Stimulated activated naive CD8-positive, alpha-beta T cell treated with anti-CD3 and anti-CD28 coated beads, Interleukin-15, Interleukin-2, amounts not matched to agents 100 ng/mL and 50 ng/mL, for 24 hours (primary cell): ENCODE measurements at regions not wholly inside any gene's neighbourhood (a gene's known extent, or its start where the extent isn't known, plus 50 kb on each side); places are given as distances from the start of the nearest gene placed in this dataset.
"Not testable (repeated sequence)": the region's sequence is repeated elsewhere in the genome, so short reads cannot be mapped to it uniquely, and the experiment has no call there.

Source experiments
- H3K27ac Mint-ChIP-seq: one replicate; pipeline ENCODE4 v1.8.0; 2021; ENCODE audit warnings: mild to moderate bottlenecking, mixed read lengths
- H3K27me3 Mint-ChIP-seq: one replicate; pipeline ENCODE4 v1.8.0; 2021; ENCODE audit warnings: mixed read lengths
- H3K36me3 Mint-ChIP-seq: one replicate; pipeline ENCODE4 v1.8.0; 2021; ENCODE audit warnings: low read depth, mixed read lengths
- H3K4me1 Mint-ChIP-seq: one replicate; pipeline ENCODE4 v1.8.0; 2021; ENCODE audit warnings: low read depth, mixed read lengths
- H3K4me3 Mint-ChIP-seq: one replicate; pipeline ENCODE4 v1.8.0; 2021; ENCODE audit warnings: mild to moderate bottlenecking, mixed read lengths
- H3K9me3 Mint-ChIP-seq: one replicate; pipeline ENCODE4 v1.8.0; 2021; ENCODE audit warnings: mixed read lengths

DNA sequence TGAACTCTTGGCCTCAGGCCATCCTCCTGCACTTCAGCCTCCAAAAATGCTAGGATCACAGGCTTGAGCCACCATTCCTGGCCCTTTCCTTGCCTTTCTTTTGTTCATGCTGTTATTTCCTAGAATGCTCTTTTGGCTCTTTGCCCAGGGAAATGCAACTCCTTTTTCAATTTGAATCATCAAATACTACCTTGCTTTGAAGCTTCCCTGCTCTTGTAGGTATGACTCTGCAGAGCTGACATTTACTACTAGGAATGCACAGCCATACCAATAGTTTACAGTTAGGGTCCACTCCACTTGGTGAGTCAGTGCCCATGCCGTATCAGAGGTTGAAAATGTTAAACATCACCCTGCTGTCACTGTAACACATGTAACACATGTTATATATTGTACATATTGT, 107.0 kb upstream of the CRY1 start:
- no peaks in the 10 kb centered on the region for H3K36me3 Mint-ChIP-seq
- H3K27ac Mint-ChIP-seq: no peak overlapping the region
- H3K4me1 Mint-ChIP-seq: no peaks in the 10 kb centered on the region
- H3K27me3 Mint-ChIP-seq: peaks cover 17% of the 10 kb centered on the region
- H3K9me3 Mint-ChIP-seq: no peaks in the 10 kb centered on the region
- H3K4me3 Mint-ChIP-seq: no peak overlapping the region

DNA sequence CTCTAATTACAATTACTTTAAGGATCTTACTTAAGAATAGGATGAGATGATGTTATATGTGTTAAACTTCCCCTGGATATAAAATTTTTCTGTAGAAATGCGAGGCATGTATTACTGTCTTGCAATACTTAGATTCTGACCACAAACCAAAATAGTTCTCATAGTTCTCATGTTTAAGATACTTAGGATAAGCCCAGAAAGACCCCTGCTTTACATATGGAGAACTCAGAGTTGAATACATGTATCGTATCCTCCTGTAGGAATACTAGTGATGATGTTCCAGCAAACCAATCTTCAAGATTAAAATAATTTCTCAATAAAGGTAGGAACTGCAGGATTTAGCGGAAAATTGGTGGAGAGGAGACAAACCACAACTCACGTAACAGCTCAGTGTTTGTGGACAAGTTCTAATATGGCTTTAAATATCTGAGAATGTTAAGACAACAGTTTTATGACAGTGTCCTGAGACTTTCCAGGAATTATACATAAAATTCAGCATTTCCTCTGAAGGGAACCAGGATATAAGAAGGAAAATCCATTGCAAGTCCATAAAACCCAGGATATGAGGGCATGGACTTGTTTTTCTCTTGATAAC, 114.7 kb upstream of the CRY1 start:
- no peaks in the 10 kb centered on the region for H3K36me3 Mint-ChIP-seq
- H3K4me1 Mint-ChIP-seq: no peaks in the 10 kb centered on the region
- no peak overlapping the region for H3K27ac Mint-ChIP-seq
- H3K4me3 Mint-ChIP-seq: no peak overlapping the region
- H3K27me3 Mint-ChIP-seq: peaks cover 19% of the 10 kb centered on the region
- H3K9me3 Mint-ChIP-seq: no peaks in the 10 kb centered on the region

- peaks cover 19% of the 10 kb centered on the region for H3K27me3 Mint-ChIP-seq
- not testable (repeated sequence) for H3K36me3 Mint-ChIP-seq, H3K27ac Mint-ChIP-seq, H3K9me3 Mint-ChIP-seq, H3K4me1 Mint-ChIP-seq, H3K4me3 Mint-ChIP-seq
Measured at GRCh38 chr12:107209700-107210099, 116.4 kb upstream of the CRY1 start.

DNA sequence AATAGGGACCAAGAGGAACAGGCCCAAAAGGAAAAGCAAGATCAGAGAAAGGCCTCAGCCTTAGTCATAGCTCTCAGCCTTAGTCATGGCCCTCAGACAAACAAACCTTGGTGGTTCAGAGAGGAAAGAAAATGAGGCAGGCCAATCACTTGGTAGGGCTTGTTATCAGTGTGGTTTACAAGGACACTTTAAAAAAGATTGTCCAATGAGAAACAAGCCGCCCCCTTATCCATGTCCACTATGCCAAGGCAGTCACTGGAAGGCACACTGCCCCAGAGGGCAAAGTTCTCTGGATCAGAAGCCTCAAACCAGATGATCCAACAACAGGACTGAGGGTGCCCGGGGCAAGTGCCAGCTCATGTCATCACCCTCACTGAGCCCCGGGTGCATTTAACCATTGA, 121.0 kb upstream of the CRY1 start:
- H3K4me1 Mint-ChIP-seq, H3K36me3 Mint-ChIP-seq, H3K9me3 Mint-ChIP-seq, H3K4me3 Mint-ChIP-seq, H3K27ac Mint-ChIP-seq: not testable (repeated sequence)
- peaks cover 11% of the 10 kb centered on the region for H3K27me3 Mint-ChIP-seq

- not testable (repeated sequence) for H3K9me3 Mint-ChIP-seq, H3K4me3 Mint-ChIP-seq, H3K36me3 Mint-ChIP-seq, H3K4me1 Mint-ChIP-seq, H3K27ac Mint-ChIP-seq
- peaks cover 11% of the 10 kb centered on the region for H3K27me3 Mint-ChIP-seq
Measured at GRCh38 chr12:107216411-107216810, 123.1 kb upstream of the CRY1 start.

- H3K9me3 Mint-ChIP-seq: no peaks in the 10 kb centered on the region
- no peak overlapping the region for H3K27ac Mint-ChIP-seq
- H3K4me1 Mint-ChIP-seq: peaks cover 4% of the 10 kb centered on the region
- peaks cover 16% of the 10 kb centered on the region for H3K27me3 Mint-ChIP-seq
- H3K4me3 Mint-ChIP-seq: no peak overlapping the region
- no peaks in the 10 kb centered on the region for H3K36me3 Mint-ChIP-seq
Measured at GRCh38 chr12:107219301-107219700, 126.0 kb upstream of the CRY1 start.

- Mint-ChIP-seq H3K27ac (no peak overlapping the region), H3K4me3 (no peak overlapping the region), H3K27me3 (peaks cover 16% of the 10 kb centered on the region), H3K36me3 (no peaks in the 10 kb centered on the region), H3K4me1 (peaks cover 4% of the 10 kb centered on the region), H3K9me3 (no peaks in the 10 kb centered on the region)
Measured at GRCh38 chr12:107221913-107222312, 128.6 kb upstream of the CRY1 start.

DNA sequence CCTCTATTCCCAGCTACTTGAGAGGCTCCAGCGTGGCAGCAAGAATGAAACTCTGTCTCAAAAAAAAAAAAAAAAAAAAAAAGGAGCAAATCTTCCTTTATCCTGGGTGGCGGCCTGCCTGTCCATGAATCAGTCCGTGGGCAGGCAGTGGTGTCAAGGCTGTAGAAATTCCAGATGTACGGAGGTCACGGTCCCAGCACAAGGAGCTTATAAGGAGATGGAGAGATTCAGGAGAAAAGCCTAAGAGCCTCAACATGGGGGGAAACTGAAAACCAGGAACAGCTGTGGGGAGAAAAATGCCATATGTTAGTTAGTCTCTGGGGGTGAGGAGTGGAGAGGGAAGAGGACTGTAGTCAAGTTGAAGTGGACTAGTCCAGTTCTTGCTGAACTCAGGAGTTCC, 130.5 kb upstream of the CRY1 start:
- H3K27ac Mint-ChIP-seq: no peak overlapping the region
- H3K9me3 Mint-ChIP-seq: no peaks in the 10 kb centered on the region
- H3K4me1 Mint-ChIP-seq: peaks cover 4% of the 10 kb centered on the region
- no peaks in the 10 kb centered on the region for H3K36me3 Mint-ChIP-seq
- peaks cover 16% of the 10 kb centered on the region for H3K27me3 Mint-ChIP-seq
- no peak overlapping the region for H3K4me3 Mint-ChIP-seq

DNA sequence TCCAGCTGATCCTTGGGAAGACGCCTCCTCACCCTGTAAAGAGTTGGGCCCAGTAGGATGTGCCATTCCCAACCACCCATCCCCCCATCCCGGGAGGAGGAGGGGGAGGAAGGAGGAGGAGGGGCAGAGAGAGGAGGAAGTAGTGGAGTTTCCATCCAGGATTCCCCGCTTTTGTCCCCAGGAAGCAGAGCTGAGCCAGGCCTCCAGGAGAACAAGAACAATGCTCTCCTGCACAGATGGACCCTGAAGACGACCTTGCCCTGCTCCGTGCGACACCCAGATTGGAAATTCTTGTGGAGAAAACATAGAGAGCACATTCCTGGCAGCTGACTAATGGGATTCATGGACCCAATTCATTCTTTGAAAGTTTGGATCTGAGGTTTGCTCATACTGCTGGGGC, 132.3 kb upstream of the CRY1 start:
- Mint-ChIP-seq H3K27me3 (peaks cover 15% of the 10 kb centered on the region), H3K4me1 (peaks cover 4% of the 10 kb centered on the region), H3K4me3 (no peak overlapping the region), H3K36me3 (no peaks in the 10 kb centered on the region), H3K9me3 (no peaks in the 10 kb centered on the region), H3K27ac (no peak overlapping the region)

- no peak overlapping the region for H3K27ac Mint-ChIP-seq
- no peaks in the 10 kb centered on the region for H3K9me3 Mint-ChIP-seq
- H3K27me3 Mint-ChIP-seq: peaks cover 13% of the 10 kb centered on the region
- peaks cover 4% of the 10 kb centered on the region for H3K4me1 Mint-ChIP-seq
- no peak overlapping the region for H3K4me3 Mint-ChIP-seq
- H3K36me3 Mint-ChIP-seq: no peaks in the 10 kb centered on the region
Measured at GRCh38 chr12:107226126-107226525, 132.8 kb upstream of the CRY1 start.

DNA sequence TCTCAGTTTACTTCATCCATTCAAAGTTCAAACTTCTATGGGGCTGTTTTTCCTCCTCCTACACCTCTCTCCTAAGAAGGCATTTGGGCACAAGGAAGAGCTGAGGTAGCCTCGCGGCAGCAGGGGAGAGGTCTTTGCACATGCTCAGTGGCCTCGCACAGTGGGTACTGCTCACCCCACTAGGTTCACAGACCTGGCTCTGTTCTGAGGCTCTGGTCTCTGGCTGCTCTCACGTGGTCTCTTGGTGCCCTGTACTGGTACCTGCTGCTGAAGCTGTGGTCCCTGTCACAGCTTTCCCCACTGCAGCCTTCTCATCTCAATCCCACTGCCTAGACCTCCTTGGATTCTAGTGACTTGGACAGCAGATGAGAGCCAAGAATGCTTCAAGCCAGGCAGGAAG, 134.7 kb upstream of the CRY1 start:
- Mint-ChIP-seq H3K4me1 (no peaks in the 10 kb centered on the region), H3K4me3 (no peak overlapping the region), H3K9me3 (no peaks in the 10 kb centered on the region), H3K27me3 (no peaks in the 10 kb centered on the region), H3K27ac (no peak overlapping the region), H3K36me3 (no peaks in the 10 kb centered on the region)

DNA sequence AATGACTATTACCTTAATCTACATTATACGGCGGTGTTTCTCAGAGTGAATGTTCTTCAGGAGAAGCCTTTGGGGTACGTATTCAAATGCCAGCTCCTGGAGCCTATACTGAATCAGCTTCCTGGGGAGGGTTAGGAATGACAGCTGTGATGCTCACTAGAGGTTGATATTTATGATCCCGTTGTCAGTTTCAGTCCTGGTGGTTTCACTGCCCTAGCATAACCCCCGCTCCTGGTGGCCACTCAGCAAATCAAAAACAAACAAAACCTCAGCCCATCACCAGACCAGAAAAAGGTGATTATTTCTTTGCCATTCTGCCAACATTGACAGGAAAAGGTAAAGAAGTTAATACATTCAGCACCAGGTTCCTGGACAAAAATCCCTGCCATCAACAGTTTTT, 136.5 kb upstream of the CRY1 start:
- Mint-ChIP-seq H3K27me3 (no peaks in the 10 kb centered on the region), H3K4me1 (no peaks in the 10 kb centered on the region), H3K4me3 (no peak overlapping the region), H3K9me3 (no peaks in the 10 kb centered on the region), H3K27ac (no peak overlapping the region), H3K36me3 (no peaks in the 10 kb centered on the region)

DNA sequence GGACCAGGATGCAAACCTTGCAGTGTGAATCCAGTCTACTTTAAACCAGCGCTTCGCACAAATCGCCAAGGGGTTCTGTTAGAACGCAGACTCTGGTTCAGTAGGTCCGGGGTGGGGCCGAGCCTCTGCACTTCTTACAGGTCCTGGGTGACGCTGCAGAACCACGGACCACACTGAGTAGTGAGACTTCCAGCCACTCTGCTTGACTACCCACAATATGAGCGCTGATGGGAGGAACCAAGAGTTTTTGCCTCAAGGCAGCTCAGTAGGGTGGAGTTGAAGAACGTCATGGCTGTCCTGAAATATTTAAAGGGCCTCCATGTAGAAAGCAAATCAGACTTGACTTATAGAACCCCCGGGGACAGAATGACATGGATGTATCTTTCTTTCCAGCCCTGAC, 138.0 kb upstream of the CRY1 start:
- no peaks in the 10 kb centered on the region for H3K27me3 Mint-ChIP-seq
- H3K27ac Mint-ChIP-seq: no peak overlapping the region
- no peaks in the 10 kb centered on the region for H3K36me3 Mint-ChIP-seq
- no peak overlapping the region for H3K4me3 Mint-ChIP-seq
- peaks cover under 1% of the 10 kb centered on the region for H3K4me1 Mint-ChIP-seq
- H3K9me3 Mint-ChIP-seq: no peaks in the 10 kb centered on the region

- H3K27me3 Mint-ChIP-seq: peaks cover 5% of the 10 kb centered on the region
- H3K4me1 Mint-ChIP-seq: peaks cover 16% of the 10 kb centered on the region
- H3K9me3 Mint-ChIP-seq: no peaks in the 10 kb centered on the region
- H3K27ac Mint-ChIP-seq: no peak overlapping the region
- no peaks in the 10 kb centered on the region for H3K36me3 Mint-ChIP-seq
- no peak overlapping the region for H3K4me3 Mint-ChIP-seq
Measured at GRCh38 chr12:107233551-107233950, 140.2 kb upstream of the CRY1 start.

DNA sequence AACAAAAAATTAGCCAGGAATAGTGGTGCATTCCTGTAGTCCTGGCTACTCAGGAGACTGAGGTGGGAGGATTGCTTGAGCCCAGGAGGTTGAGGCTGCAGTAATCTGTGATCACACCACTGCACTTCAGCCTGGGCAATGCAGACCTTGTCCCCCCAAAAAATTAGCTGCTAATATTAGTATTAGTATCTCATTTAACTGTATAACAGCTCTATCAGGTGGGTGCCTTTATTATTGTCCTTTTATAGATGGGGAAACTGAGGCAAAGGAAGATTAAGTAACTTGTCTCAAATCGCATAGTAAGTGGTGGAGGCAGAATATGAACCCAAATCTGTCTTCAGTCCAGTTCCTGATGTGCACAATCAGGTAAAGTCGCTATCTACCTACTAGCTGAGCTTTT, 142.3 kb upstream of the CRY1 start:
- H3K36me3 Mint-ChIP-seq: no peaks in the 10 kb centered on the region
- no peak overlapping the region for H3K27ac Mint-ChIP-seq
- peaks cover 16% of the 10 kb centered on the region for H3K4me1 Mint-ChIP-seq
- H3K27me3 Mint-ChIP-seq: peaks cover 5% of the 10 kb centered on the region
- H3K4me3 Mint-ChIP-seq: no peak overlapping the region
- no peaks in the 10 kb centered on the region for H3K9me3 Mint-ChIP-seq

DNA sequence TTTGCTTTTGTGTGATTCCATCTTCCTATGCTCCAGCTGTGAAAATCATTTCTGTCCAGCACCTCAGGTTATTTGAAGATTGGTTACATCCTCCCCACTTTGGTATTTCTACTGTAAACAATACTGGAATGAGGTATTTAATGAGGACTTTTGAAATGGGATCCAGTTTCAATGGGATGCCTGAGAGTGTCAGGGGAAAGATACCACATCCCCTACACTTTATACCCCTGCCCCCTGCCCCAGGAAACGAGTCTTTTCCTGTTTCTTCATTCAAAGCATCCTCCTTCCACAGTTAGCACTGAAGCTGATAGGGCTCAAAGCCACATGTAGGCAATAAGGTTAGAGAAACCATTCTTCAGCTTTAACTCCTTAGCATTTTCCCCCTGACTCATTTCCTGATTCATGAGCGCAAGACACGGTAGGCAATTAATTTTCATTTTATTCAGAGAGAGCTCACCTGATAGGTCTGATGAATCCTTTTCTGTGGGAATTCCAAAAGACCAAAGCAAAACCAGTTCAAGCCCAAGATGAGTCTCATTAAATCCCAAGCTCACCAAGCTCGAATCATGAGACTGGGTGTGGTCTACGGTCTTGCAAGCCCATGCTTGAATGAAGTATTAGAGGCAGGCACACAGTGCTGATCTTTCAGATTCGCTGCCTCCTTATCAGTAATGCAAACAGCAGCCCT, 143.6 kb upstream of the CRY1 start:
- Mint-ChIP-seq H3K4me1 (peaks cover 16% of the 10 kb centered on the region), H3K36me3 (no peaks in the 10 kb centered on the region)

More for the DNA sequence above, 143.6 kb upstream of the CRY1 start:
- H3K27me3 Mint-ChIP-seq: peaks cover 10% of the 10 kb centered on the region
- H3K27ac Mint-ChIP-seq: no peak overlapping the region
- H3K9me3 Mint-ChIP-seq: no peaks in the 10 kb centered on the region
- H3K4me3 Mint-ChIP-seq: no peak overlapping the region
